GM19239 (cell line): ENCODE measurements at regions not wholly inside any gene's neighbourhood (a gene's known extent, or its start where the extent isn't known, plus 50 kb on each side); places are given as distances from the start of the nearest gene placed in this dataset.

ENCODE experiments used
- DNase-seq: peaks from one replicate; pipeline ENCODE4 v3.0.0; 2011; ENCODE audit warnings: low spot score; ENCODE audit not compliant: insufficient read length
- FAIRE-seq: peaks from 2 replicates; lab custom pipeline; 2011; peaks lifted over from hg19 to GRCh38; lab: Jason Lieb, UNC

DNA sequence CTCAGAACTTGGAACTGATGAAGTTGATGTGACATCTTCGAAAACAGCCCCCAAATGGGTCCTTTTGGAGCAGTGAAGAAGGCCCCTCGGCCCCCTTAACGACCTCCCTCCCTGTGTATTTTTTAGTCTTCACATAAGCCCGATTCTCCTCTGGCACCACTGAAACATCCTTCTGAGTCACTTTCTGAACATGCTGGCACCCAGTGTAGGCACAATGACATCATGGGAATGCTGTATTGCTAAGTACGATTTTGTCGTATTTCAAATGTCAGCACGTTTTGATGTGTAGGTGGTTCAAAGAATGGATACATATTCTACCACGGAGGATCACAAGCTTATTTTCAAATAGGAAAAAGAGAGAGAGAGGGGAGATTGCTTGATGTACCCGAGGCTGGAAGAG is 111.7 kb upstream of the RIOK3 start:
- DNase-seq (no peak), FAIRE-seq (peak; percentile 35)

GRCh38 chr18:23341983-23342382 is 111.1 kb upstream of the RIOK3 start:
- no peak for FAIRE-seq
- DNase-seq, result no peak

DNA sequence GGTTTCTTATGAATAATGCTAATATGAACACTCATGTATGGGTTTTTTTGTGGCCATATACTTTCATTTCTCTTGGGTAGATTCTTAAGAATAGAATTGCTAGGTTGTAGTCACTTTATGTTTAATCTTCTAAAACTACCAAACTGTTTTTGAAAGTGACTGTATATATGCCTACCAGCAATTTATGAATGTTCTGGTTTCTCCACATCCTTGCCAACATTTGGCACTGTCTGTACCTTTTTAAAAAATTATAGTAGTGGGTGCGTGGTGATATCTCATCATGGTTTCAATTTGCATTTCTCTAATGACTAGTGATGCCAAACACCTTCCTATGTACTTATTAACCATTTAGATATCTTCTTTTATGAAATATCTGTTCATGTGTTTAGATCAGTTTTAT is 110.6 kb upstream of the RIOK3 start:
- no peak for DNase-seq
- FAIRE-seq, result no peak

DNA sequence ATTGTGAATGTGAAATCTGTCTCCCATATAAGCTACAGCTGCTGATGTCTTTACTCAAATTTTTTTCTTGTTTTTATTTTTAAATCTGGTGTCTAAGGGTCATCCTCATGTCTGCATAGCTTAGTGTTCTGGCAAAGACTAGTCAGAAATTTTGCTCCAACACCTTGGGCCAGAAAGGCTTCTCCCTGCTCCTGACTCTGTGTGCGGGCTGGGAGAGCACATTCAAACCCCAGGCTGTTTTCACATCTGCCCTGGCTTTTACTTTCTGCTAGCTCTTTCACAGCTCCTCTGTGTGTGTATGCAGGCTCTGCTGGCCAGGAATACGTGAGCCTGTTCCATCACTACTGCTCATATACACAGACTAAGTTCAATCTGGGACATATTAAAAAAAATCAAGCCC is 102.9 kb upstream of the RIOK3 start:
- FAIRE-seq (no peak), DNase-seq (no peak)

- DNase-seq (no peak), FAIRE-seq (no peak)
These were observed 101.6 kb upstream of the RIOK3 start for GRCh38 chr18:23351521-23351920.

GRCh38 chr18:23352042-23352441 is 101.0 kb upstream of the RIOK3 start:
- DNase-seq, result no peak
- FAIRE-seq, result no peak

DNA sequence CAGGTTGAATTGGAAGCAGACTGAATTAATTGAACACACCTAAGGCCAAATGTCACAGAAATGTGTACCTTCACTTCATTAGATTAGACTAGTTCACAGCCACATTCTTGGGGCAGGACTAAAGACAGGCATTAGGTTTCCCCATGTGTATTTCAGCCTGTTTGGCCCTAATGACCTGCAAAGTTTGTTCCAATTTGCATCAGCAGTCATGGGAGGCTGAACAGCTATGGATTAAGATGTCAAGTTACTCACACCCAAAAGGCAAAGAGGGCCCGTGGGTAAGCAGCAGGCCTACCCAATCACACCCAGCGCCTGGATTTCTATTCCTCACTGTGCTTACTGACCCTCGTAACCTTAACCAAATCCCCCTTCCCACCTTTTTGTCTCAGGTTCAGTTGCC is 99.6 kb upstream of the RIOK3 start:
- FAIRE-seq (no peak), DNase-seq (no peak)

DNA sequence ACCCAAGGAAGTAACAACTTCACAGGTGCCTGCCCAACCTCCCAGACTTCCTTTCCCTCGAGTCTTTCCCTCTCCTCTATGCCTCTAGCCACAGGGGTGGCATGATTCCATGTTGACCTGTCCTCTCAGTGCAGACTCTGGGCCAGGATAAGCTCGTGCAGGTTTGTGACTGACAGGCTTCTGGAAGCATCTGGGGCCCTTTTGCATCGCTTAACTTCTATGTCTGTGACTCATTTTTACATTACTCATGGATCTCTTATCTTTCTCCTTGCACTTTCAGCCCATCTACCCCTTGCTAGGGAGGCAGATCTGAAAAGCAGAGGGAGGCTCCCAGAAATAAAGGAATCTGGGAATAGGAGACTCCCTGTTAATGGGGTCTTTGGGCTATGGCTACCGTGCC is 98.5 kb upstream of the RIOK3 start:
- DNase-seq, result no peak
- no peak for FAIRE-seq

DNA sequence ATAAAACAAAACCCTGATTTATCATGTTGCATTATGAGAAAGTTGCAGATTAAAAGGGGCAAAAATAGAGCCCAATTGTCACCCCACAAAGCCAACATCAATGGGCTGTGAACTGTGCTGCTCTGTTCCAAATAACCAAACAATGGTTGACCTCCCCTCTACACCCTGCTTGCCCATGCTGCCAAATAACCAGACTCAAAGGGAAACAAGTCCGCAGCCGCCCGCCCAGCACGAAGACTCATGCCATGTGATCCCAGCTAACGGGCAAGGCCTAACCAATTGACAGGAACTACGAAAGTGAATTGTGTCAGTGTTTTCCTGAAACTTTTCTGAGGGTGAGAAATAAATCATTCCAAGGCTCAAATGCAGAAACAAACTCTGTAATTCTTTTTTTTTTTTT is 97.9 kb upstream of the RIOK3 start:
- no peak for DNase-seq
- no peak for FAIRE-seq

DNA sequence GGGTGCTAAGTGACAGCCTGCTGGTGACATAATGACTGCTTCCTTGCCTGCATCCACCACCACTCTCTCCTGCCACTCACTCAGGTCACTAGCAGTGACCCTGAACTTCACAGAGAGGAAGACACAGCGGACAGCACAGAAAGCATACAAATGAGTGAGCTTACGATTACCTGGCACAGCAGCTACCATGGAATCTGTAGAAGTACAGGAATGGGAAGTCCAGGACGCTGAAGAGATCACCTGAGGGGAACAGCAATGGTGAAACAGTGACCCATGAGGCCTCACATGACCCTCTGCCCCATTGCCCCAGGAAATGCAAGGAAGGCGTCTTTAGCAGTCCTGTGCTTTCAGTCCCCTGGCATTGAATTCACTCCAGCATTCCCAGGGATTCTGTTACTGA is 96.7 kb upstream of the RIOK3 start:
- no peak for DNase-seq
- FAIRE-seq, result no peak

DNA sequence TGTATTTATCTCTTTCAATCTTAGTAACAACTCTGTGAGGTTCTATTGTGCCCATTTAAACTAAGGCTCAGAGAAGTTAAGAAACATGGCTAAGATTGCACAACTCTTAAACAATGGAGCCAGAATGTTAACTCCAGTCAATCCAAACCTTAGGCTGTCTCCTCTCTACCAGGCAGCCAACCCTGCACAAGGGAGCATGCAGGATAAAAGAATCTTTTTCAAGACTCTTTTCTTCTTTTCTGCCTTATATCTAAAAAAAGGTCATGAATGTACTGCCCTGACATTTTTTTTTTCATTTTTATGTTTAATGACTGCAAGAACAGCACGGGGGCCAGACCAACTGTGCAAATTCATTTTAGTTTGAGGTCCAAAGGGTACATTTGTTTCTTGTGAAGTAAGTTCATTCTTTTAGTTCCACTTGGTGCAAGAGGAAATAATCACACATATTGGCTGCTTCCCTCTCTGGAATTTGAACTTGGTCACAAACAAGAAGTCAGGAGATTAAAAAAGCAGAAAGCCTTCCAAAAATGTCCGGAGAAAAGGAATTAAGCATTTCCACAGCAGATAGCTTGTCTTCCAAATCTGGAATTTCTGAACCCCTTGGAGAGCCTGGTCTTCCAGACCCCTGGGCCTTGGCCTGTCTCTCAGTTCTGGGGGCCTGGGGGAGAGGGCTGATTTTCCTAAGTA is 96.0 kb upstream of the RIOK3 start:
- DNase-seq, result no peak

GRCh38 chr18:23357996-23358594 is 95.0 kb upstream of the RIOK3 start:
- DNase-seq (no peak), FAIRE-seq (peak; percentile 18)

More for the DNA sequence above, 96.0 kb upstream of the RIOK3 start:
- no peak for FAIRE-seq

DNA sequence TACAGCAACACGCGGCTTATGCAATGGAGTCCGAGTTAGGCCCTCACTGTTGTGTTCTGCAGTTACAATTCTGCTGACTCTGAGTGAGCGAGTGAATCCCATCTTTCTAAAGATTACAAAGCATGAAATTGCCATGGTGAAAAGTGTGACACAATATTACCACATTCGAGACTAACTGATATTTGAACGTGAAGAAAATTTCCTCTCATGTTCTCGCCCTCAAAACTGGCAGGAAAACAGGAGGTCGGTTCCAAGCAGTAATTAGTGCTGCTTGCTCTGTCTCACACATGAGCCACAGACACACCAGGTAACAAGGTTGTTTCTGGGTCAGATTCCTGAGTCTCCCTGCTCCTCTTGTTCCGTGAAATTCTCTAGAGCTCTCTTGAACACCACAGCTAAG is 93.7 kb upstream of the RIOK3 start:
- DNase-seq (no peak), FAIRE-seq (no peak)

- DNase-seq (no peak), FAIRE-seq (no peak)
These were observed 89.1 kb upstream of the RIOK3 start for GRCh38 chr18:23363865-23364570.

GRCh38 chr18:23365602-23366001 is 87.5 kb upstream of the RIOK3 start:
- FAIRE-seq, result peak; percentile 26
- no peak for DNase-seq

- FAIRE-seq, result no peak
- DNase-seq, result no peak
These were observed 83.8 kb upstream of the RIOK3 start for GRCh38 chr18:23369266-23369665.

GRCh38 chr18:23373570-23373969 is 79.5 kb upstream of the RIOK3 start:
- FAIRE-seq, result no peak

GRCh38 chr18:23377669-23378301 is 75.3 kb upstream of the RIOK3 start:
- no peak for FAIRE-seq

More at GRCh38 chr18:23373570-23373969, 79.5 kb upstream of the RIOK3 start:
- no peak for DNase-seq

DNA sequence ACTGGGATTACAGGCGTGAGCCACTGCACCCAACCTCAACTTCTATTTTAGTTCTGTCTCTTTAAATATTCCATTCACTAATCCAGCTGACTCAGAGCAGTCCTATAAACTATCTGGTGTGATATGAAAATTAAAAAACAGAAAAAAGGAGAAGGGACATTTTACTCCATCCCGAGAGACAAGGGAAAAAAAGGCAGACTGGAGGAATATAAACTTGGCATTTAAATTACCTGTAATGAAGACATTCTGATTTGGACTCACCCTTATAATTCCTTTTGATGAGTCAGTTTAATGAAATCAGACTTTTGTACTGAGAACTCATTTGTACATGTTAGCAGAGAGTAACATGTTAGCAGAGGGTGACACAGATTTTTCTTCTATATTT is 74.8 kb upstream of the RIOK3 start:
- FAIRE-seq, result no peak
- no peak for DNase-seq

More at GRCh38 chr18:23377669-23378301, 75.3 kb upstream of the RIOK3 start:
- DNase-seq, result no peak

DNA sequence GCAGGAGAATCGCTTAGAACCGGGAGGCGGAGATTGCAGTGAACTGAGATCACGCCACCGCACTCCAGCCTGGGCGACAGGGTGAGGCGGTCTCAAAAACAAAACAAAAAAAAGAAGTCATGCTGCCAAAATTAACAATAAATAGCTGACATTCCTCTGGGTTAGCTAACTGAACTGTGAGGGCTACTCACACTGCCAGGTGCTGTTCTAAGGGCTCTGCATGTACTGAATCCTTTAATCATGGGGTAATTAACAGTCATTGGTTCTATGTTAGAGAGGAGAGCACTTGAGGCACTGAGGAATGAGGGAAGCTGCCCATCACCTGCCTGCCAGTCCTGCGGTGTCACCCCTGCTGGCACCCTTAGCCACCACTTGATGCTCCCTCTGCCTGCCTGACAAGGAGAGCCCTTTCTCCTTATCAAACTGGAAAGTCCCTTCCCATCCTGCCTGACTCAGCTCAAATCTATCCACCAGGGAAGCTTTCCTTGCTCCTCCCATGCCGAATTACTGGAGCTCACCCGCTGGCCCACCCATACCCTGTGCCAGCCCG is 73.0 kb upstream of the RIOK3 start:
- DNase-seq (no peak), FAIRE-seq (no peak)

GRCh38 chr18:23380817-23381216 is 72.3 kb upstream of the RIOK3 start:
- DNase-seq (no peak), FAIRE-seq (no peak)
